ENCODE measurements at regions not wholly inside any gene's neighbourhood (a gene's known extent, or its start where the extent isn't known, plus 50 kb on each side); places are given as distances from the start of the nearest gene placed in this dataset.

DNA sequence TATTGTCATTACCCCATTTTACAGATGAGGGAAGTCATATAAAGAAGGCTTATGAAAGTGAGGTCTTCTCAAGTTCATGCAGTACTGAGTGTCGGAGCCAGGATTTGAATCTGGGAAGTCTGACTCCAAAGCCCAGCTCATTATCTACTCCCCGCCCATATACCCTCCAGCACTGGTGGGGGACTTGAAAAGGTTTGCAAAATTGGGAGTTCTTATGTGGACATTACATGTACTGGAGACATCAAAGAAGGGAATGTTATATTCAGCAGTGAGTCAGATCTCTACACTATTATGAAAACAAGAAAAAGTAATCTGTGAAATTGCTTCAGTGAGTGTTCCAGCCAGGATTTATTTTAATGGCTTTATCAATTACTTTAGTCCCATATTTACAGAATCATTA, 185.2 kb upstream of the CADPS start:
- Histone ChIP-seq H4K20me1 (ENCODE audit: insufficient read depth, low read length) (no peaks in the 10 kb centered on the region), H3K36me3 (ENCODE audit: insufficient read depth, low read length) (no peaks in the 10 kb centered on the region), H3K9me3 (ENCODE audit: insufficient read depth, low read depth, low read length) (no peaks in the 10 kb centered on the region), H3K4me2 (ENCODE audit: low read length) (no peak overlapping the region), H3K27me3 (ENCODE audit: insufficient read depth, low read length) (no peaks in the 10 kb centered on the region), H2AFZ (ENCODE audit: low read depth, low read length) (no peak overlapping the region), H3K79me2 (ENCODE audit: insufficient read depth, low read length) (no peaks in the 10 kb centered on the region), H3K4me3 (ENCODE audit: insufficient read depth, low read depth, low read length) (no peak overlapping the region), H3K27ac (ENCODE audit: low read depth, low read length) (no peak overlapping the region), H3K9ac (ENCODE audit: low read length) (no peak overlapping the region), H3K4me1 (ENCODE audit: insufficient read depth, low read length) (no peaks in the 10 kb centered on the region)
- Mint-ChIP-seq H3K36me3 (ENCODE audit: low read depth, unreplicated experiment) (no peaks in the 10 kb centered on the region), H3K4me3 (ENCODE audit: unreplicated experiment) (no peak overlapping the region), H3K4me1 (ENCODE audit: low read depth, unreplicated experiment) (peaks cover 3% of the 10 kb centered on the region), H3K27me3 (ENCODE audit: low read depth, unreplicated experiment) (peaks cover 6% of the 10 kb centered on the region), H3K27ac (ENCODE audit: unreplicated experiment) (no peak overlapping the region), H3K9me3 (ENCODE audit: unreplicated experiment) (no peaks in the 10 kb centered on the region)
- DNase-seq (ENCODE audit: low read depth) = peak; percentile 40
- FAIRE-seq = no peak
- TF ChIP-seq EZH2 (IDR thresholded peaks at IDR 0.05; ENCODE audit: insufficient read depth, low read length) (no peak), CTCF (IDR thresholded peaks at IDR 0.05; ENCODE audit: insufficient read depth, low read depth, low read length) (no peak)

DNA sequence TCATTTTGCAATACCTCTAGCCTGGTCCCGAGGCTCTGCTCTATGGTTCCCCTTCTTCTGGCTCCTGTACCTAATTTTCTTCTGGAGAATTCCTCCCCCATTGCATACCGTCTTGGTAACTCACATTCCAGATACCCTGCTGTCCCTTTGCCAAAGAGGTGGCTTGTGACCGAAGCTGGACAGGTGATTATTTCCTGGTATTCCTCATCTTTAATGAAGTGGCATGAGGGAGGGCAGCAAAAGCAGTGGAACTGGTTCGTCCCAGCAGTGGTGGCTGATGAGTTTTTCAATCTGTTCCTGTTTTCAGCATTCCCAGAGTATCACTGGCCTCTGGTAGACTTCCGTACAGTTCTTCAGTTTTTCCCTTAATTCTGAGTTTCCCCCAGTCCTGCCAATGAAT, 186.2 kb upstream of the CADPS start:
- H3K27me3 ChIP-seq (ENCODE audit: insufficient read depth, low read length) = no peaks in the 10 kb centered on the region
- no peak overlapping the region for H3K4me3 Mint-ChIP-seq (ENCODE audit: unreplicated experiment)

More for the DNA sequence above, 186.2 kb upstream of the CADPS start:
- no peak overlapping the region for H3K9ac ChIP-seq (ENCODE audit: low read length)
- Mint-ChIP-seq H3K36me3 (ENCODE audit: low read depth, unreplicated experiment) (no peaks in the 10 kb centered on the region), H3K4me1 (ENCODE audit: low read depth, unreplicated experiment) (peaks cover 3% of the 10 kb centered on the region), H3K27me3 (ENCODE audit: low read depth, unreplicated experiment) (peaks cover 6% of the 10 kb centered on the region), H3K27ac (ENCODE audit: unreplicated experiment) (no peak overlapping the region), H3K9me3 (ENCODE audit: unreplicated experiment) (no peaks in the 10 kb centered on the region)
- no peak for TF ChIP-seq CTCF (IDR thresholded peaks at IDR 0.05; ENCODE audit: insufficient read depth, low read depth, low read length)
- TF ChIP-seq EZH2 (IDR thresholded peaks at IDR 0.05; ENCODE audit: insufficient read depth, low read length) = no peak
- no peak overlapping the region for H3K4me2 ChIP-seq (ENCODE audit: low read length)
- H3K36me3 ChIP-seq (ENCODE audit: insufficient read depth, low read length) = no peaks in the 10 kb centered on the region
- H2AFZ ChIP-seq (ENCODE audit: low read depth, low read length) = no peak overlapping the region
- DNase-seq (ENCODE audit: low read depth) = no peak
- H4K20me1 ChIP-seq (ENCODE audit: insufficient read depth, low read length) = no peaks in the 10 kb centered on the region
- no peak overlapping the region for H3K27ac ChIP-seq (ENCODE audit: low read depth, low read length)
- H3K4me3 ChIP-seq (ENCODE audit: insufficient read depth, low read depth, low read length) = no peak overlapping the region
- no peaks in the 10 kb centered on the region for H3K4me1 ChIP-seq (ENCODE audit: insufficient read depth, low read length)
- H3K9me3 ChIP-seq (ENCODE audit: insufficient read depth, low read depth, low read length) = no peaks in the 10 kb centered on the region
- no peak for FAIRE-seq
- no peaks in the 10 kb centered on the region for H3K79me2 ChIP-seq (ENCODE audit: insufficient read depth, low read length)
